PC-3 (cell line): ENCODE measurements at regions not wholly inside any gene's neighbourhood (a gene's known extent, or its start where the extent isn't known, plus 50 kb on each side); places are given as distances from the start of the nearest gene placed in this dataset.

Experiments
- ATAC-seq: fragments of 200-7000 bp; cut with Tn5 transposase; 2 replicates; pipeline ENCODE4 v1.9.1; 2020; ENCODE audit warnings: mild to moderate bottlenecking, moderate library complexity
- BruUV-seq: library from RNA; stranded (reverse); fragments of 400-500 nt; replicated peaks from 2 replicates; lab custom pipeline; 2021; lab: Mats Ljungman, UMichigan
- CTCF ChIA-PET: fragments of 300-600 bp; sonication (Branson Sonifier 250); formaldehyde crosslinking; loops from one replicate; lab custom pipeline; 2022; ENCODE audit warnings: antibody characterized with exemption; lab: Charles Lee
- POLR2A ChIA-PET: fragments of 300-600 bp; sonication (Branson Sonifier 250); formaldehyde crosslinking; loops from one replicate; lab custom pipeline; 2022; ENCODE audit warnings: antibody characterized with exemption; ENCODE audit not compliant: unreplicated experiment; lab: Charles Lee
- DNase-seq: peaks from one replicate; pipeline ENCODE4 v3.0.0-alpha.2; 2015
- H2AFZ ChIP-seq: fragments of 300-600 bp; sonication (generic); 2 replicates; pipeline ENCODE4 v1.6.0; 2016; ENCODE audit warnings: antibody characterized with exemption, low read length
- H3F3A ChIP-seq: fragments of 300-600 bp; sonication (generic); one replicate; pipeline ENCODE4 v1.6.0; 2017; ENCODE audit warnings: antibody characterized with exemption, low read length, control low read depth, mild to moderate bottlenecking; ENCODE audit not compliant: unreplicated experiment
- H3K27ac ChIP-seq: fragments of 300-600 bp; sonication (generic); 2 replicates; pipeline ENCODE4 v1.5.1; 2016; ENCODE audit warnings: mild to moderate bottlenecking, low read length
- H3K27me3 ChIP-seq: fragments of 300-600 bp; sonication (generic); 2 replicates; pipeline ENCODE4 v1.6.1; 2016; ENCODE audit warnings: low read length, mixed read lengths
- H3K36me3 ChIP-seq: fragments of 300-600 bp; sonication (generic); 2 replicates; pipeline ENCODE4 v1.6.1; 2016; ENCODE audit warnings: low read depth, mixed run types, low read length, mixed read lengths
- H3K4me1 ChIP-seq: fragments of 300-600 bp; sonication (generic); 2 replicates; pipeline ENCODE4 v1.5.1; 2016; ENCODE audit warnings: low read length; ENCODE audit not compliant: insufficient read depth
- H3K4me2 ChIP-seq: fragments of 300-600 bp; sonication (generic); 2 replicates; pipeline ENCODE4 v1.6.0; 2016; ENCODE audit warnings: low read length
- H3K4me3 ChIP-seq: fragments of 300-600 bp; sonication (generic); 2 replicates; pipeline ENCODE4 v1.5.1; 2016; ENCODE audit warnings: mild to moderate bottlenecking, low read length, mixed read lengths
- H3K79me2 ChIP-seq: fragments of 300-600 bp; sonication (generic); 2 replicates; pipeline ENCODE4 v1.6.1; 2017; ENCODE audit warnings: low read length, mixed read lengths
- H3K9ac ChIP-seq: fragments of 300-600 bp; sonication (generic); 2 replicates; pipeline ENCODE4 v1.6.0; 2016; ENCODE audit warnings: mild to moderate bottlenecking, low read length
- H3K9me2 ChIP-seq: fragments of 300-600 bp; sonication (generic); replicated peaks from 2 replicates; pipeline ENCODE4 v1.6.1; 2016; ENCODE audit warnings: mixed run types, low read length, mixed read lengths
- H3K9me3 ChIP-seq: fragments of 300-600 bp; sonication (generic); 2 replicates; pipeline ENCODE4 v1.6.1; 2016; ENCODE audit warnings: low read length, mixed read lengths
- H4K20me1 ChIP-seq: fragments of 300-600 bp; sonication (generic); 2 replicates; pipeline ENCODE4 v1.6.1; 2016; ENCODE audit warnings: low read length, mixed read lengths
- CTCF ChIP-seq: fragments of 300-600 bp; sonication (generic); conservative IDR thresholded peaks from 2 replicates; pipeline ENCODE4 v1.5.1; 2017; ENCODE audit warnings: antibody characterized with exemption, low read depth, mild to moderate bottlenecking, low read length
- EZH2 ChIP-seq: fragments of 300-600 bp; sonication (generic); IDR thresholded peaks from one replicate; pipeline ENCODE4 v1.6.1; 2017; ENCODE audit warnings: antibody characterized with exemption, mild to moderate bottlenecking, low read length; ENCODE audit not compliant: unreplicated experiment
- EZH2phosphoT487 ChIP-seq: fragments of 300-600 bp; sonication (generic); IDR thresholded peaks from 2 replicates; pipeline ENCODE4 v1.6.1; 2018; ENCODE audit warnings: mild to moderate bottlenecking, antibody characterized with exemption, low read length, borderline replicate concordance
- intact Hi-C: fragments of 100-400 bp; cut with micrococcal nuclease; formaldehyde crosslinking; loops from 2 replicates; pipeline ENCODE4 v1.9.0; 2023

GRCh38 chr12:23290627-23291330 lies 658.7 kb downstream of the SOX5 start:
- BruUV-seq = no TSS peak

GRCh38 chr12:23303220-23303619 lies 646.2 kb downstream of the SOX5 start:
- POLR2A ChIA-PET = no interaction called here

More at GRCh38 chr12:23290627-23291330, 658.7 kb downstream of the SOX5 start:
- DNase-seq (no peak), ATAC-seq (no peak)
- no peak for TF ChIP-seq EZH2
- TF ChIP-seq EZH2phosphoT487 = no peak
- no peak for TF ChIP-seq CTCF
- no peak overlapping the region for H2AFZ ChIP-seq
- no peak overlapping the region for H3K4me2 ChIP-seq
- POLR2A ChIA-PET = no interaction called here
- no peak overlapping the region for H3K9ac ChIP-seq
- intact Hi-C loops = no loop called here
- H3K4me1 ChIP-seq = no peaks in the 10 kb centered on the region
- no peak overlapping the region for H3K27ac ChIP-seq
- H3K4me3 ChIP-seq = no peak overlapping the region
- H3K79me2 ChIP-seq = no peaks in the 10 kb centered on the region
- no peaks in the 10 kb centered on the region for H3F3A ChIP-seq
- H3K36me3 ChIP-seq = no peaks in the 10 kb centered on the region
- H3K27me3 ChIP-seq = no peaks in the 10 kb centered on the region
- CTCF ChIA-PET = no interaction called here
- H3K9me3 ChIP-seq = no peaks in the 10 kb centered on the region
- no peaks in the 10 kb centered on the region for H4K20me1 ChIP-seq
- H3K9me2 ChIP-seq = no peaks in the 10 kb centered on the region

More at GRCh38 chr12:23303220-23303619, 646.2 kb downstream of the SOX5 start:
- no peak overlapping the region for H3K4me2 ChIP-seq
- no TSS peak for BruUV-seq
- H3K4me1 ChIP-seq = no peaks in the 10 kb centered on the region
- CTCF ChIA-PET = no interaction called here
- intact Hi-C loops = no loop called here
- no peaks in the 10 kb centered on the region for H3K36me3 ChIP-seq
- no peaks in the 10 kb centered on the region for H3K27me3 ChIP-seq
- no peak overlapping the region for H3K27ac ChIP-seq
- TF ChIP-seq CTCF (no peak), EZH2 (no peak), EZH2phosphoT487 (no peak)
- H3K9me3 ChIP-seq = no peaks in the 10 kb centered on the region
- no peak overlapping the region for H2AFZ ChIP-seq
- H3F3A ChIP-seq = no peaks in the 10 kb centered on the region
- H3K9me2 ChIP-seq = no peaks in the 10 kb centered on the region
- H3K79me2 ChIP-seq = no peaks in the 10 kb centered on the region
- H3K4me3 ChIP-seq = no peak overlapping the region
- H3K9ac ChIP-seq = no peak overlapping the region
- DNase-seq = no peak
- ATAC-seq = no peak
- H4K20me1 ChIP-seq = no peaks in the 10 kb centered on the region
